OCI-LY7 (cell line): ENCODE measurements at regions not wholly inside any gene's neighbourhood (a gene's known extent, or its start where the extent isn't known, plus 50 kb on each side); places are given as distances from the start of the nearest gene placed in this dataset.

Experiments used
- EZH2phosphoT487 ChIP-seq: fragments of 200-600 bp; sonication (generic); IDR thresholded peaks from 2 replicates; pipeline ENCODE4 v1.6.1; 2018; ENCODE audit warnings: low read depth, borderline replicate concordance, mild to moderate bottlenecking, mixed run types, antibody characterized with exemption, low read length, moderate library complexity, mixed read lengths
- TF ChIP-seq, protein P1 (sequence below): fragments of 200-600 bp; sonication (generic); conservative IDR thresholded peaks from 2 replicates; pipeline ENCODE4 v1.5.1; 2014; ENCODE audit warnings: mild to moderate bottlenecking, antibody characterized with exemption, low read length, moderate library complexity, mixed read lengths

DNA sequence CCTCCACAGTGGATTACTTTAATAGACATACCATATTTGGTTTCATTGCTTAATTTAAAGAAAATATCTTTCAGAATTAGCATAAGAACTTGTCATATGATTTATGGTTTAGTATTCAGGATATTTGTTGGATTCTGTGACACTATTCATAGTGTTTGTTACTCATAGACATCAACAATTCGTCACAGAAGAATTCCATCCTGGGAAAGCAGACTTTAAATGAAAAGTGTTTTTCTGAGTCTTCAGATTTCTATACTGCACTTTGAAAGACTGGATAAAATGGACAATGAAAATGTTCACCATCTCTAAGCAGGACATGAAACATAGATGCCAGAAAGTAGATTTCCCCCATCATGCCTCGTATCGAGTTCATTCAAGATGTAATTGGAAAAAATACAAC, 435.6 kb upstream of the ONECUT1 start:
- TF ChIP-seq, protein P1, sequence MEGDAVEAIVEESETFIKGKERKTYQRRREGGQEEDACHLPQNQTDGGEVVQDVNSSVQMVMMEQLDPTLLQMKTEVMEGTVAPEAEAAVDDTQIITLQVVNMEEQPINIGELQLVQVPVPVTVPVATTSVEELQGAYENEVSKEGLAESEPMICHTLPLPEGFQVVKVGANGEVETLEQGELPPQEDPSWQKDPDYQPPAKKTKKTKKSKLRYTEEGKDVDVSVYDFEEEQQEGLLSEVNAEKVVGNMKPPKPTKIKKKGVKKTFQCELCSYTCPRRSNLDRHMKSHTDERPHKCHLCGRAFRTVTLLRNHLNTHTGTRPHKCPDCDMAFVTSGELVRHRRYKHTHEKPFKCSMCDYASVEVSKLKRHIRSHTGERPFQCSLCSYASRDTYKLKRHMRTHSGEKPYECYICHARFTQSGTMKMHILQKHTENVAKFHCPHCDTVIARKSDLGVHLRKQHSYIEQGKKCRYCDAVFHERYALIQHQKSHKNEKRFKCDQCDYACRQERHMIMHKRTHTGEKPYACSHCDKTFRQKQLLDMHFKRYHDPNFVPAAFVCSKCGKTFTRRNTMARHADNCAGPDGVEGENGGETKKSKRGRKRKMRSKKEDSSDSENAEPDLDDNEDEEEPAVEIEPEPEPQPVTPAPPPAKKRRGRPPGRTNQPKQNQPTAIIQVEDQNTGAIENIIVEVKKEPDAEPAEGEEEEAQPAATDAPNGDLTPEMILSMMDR = no peak
- no peak for TF ChIP-seq EZH2phosphoT487
